Thyroid gland (tissue), 4 donors: ENCODE measurements at regions not wholly inside any gene's neighbourhood (a gene's known extent, or its start where the extent isn't known, plus 50 kb on each side); places are given as distances from the start of the nearest gene placed in this dataset.
"Not testable (repeated sequence)": the region's sequence is repeated elsewhere in the genome, so short reads cannot be mapped to it uniquely, and the experiment has no call there.

ENCODE experiments used
- DNase-seq, 2 donors: peaks; one replicate each; pipeline ENCODE4 v3.0.0-alpha.2; 2019
- H3K27ac ChIP-seq, 3 donors: fragments of 200-600 bp; sonication (generic); 1 replicate in 2 of 3; 2 replicates in 1 of 3; pipeline ENCODE4 v1.5.1; 2016 to 2019; ENCODE audit warnings: mild to moderate bottlenecking in 1 of 3, moderate library complexity in 1 of 3
- H3K27me3 ChIP-seq: fragments of 200-600 bp; sonication (generic); one replicate; pipeline ENCODE4 v1.5.1; 2019
- H3K36me3 ChIP-seq, 2 donors: fragments of 200-600 bp; sonication (generic); one replicate each; pipeline ENCODE4 v1.5.1; 2016 to 2019
- H3K4me1 ChIP-seq, 2 donors: fragments of 200-600 bp; sonication (generic); one replicate each; pipeline ENCODE4 v1.5.1; 2017 to 2019
- H3K4me3 ChIP-seq, 3 donors: fragments of 200-600 bp; sonication (generic); replicated peaks in 1 of 3; 1 replicate in 2 of 3; 2 replicates in 1 of 3; pipeline ENCODE4 v1.5.1; 2016; ENCODE audit warnings: mild to moderate bottlenecking in 1 of 3
- H3K9me3 ChIP-seq: fragments of 200-600 bp; sonication (generic); one replicate; pipeline ENCODE4 v1.5.1; 2017
- POLR2A ChIP-seq, 2 donors: fragments of 450-650 bp; IDR thresholded peaks; one replicate each; pipeline ENCODE4 v1.6.1; 2017; ENCODE audit warnings: antibody characterized with exemption in 2 of 2, mild to moderate bottlenecking in 2 of 2, moderate library complexity in 1 of 2
- WGBS, 2 donors: methylation state at CpG; one replicate each; pipeline ENCODE4 v1.1.5; 2017; 5-methylcytosine and 5-hydroxymethylcytosine counted together
- intact Hi-C: fragments of 100-400 bp; cut with DNase I; formaldehyde crosslinking; loops from one replicate; pipeline ENCODE4 v1.15.1; 2023
- TF ChIP-seq, protein P1 (sequence below), 6 experiments: fragments of 200-600 bp in 3 of 6; fragments of 450-650 bp in 3 of 6; sonication (generic) in 3 of 6; IDR thresholded peaks; one replicate each; pipeline ENCODE4 v1.5.1; 2016 to 2019; ENCODE audit warnings: antibody characterized with exemption in 6 of 6, mild to moderate bottlenecking in 2 of 6, inconsistent platforms in 1 of 6, moderate library complexity in 1 of 6

DNA sequence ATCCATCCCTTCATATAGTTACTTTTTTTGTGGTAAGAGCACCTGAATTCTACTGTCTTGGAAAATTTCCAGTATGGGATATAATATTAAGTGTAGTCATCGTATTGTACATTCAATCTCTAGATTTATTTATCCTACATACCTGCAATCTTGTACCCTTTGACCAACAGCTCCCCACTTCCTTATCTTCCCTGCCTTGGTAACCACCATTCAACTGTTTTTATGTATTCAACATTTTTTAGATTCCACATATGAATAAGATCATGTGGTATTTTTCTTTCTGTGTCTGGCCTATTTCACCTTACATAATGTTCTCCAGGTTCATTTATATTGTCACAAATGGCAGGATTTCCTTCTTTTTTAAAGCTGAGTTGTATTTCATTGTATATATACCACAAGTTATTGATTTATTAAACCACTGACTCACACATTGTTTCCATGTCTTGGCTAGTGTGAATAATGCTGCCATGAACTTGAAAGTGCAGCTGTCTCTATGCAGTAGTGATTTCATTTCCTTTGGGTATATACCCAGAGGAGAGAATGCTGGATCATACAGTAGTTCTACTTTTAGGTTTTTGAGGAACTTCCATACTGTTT, 572.5 kb downstream of the MAGEB5 start:
- no peak for DNase-seq
- Histone ChIP-seq H3K27me3 (no peaks in the 10 kb centered on the region), H3K4me1 (no peaks in the 10 kb centered on the region), H3K4me3 (no peak overlapping the region), H3K9me3 (no peaks in the 10 kb centered on the region), H3K36me3 (no peaks in the 10 kb centered on the region), H3K27ac (no peak overlapping the region)
- intact Hi-C loops = no loop called here
- TF ChIP-seq, protein P1, sequence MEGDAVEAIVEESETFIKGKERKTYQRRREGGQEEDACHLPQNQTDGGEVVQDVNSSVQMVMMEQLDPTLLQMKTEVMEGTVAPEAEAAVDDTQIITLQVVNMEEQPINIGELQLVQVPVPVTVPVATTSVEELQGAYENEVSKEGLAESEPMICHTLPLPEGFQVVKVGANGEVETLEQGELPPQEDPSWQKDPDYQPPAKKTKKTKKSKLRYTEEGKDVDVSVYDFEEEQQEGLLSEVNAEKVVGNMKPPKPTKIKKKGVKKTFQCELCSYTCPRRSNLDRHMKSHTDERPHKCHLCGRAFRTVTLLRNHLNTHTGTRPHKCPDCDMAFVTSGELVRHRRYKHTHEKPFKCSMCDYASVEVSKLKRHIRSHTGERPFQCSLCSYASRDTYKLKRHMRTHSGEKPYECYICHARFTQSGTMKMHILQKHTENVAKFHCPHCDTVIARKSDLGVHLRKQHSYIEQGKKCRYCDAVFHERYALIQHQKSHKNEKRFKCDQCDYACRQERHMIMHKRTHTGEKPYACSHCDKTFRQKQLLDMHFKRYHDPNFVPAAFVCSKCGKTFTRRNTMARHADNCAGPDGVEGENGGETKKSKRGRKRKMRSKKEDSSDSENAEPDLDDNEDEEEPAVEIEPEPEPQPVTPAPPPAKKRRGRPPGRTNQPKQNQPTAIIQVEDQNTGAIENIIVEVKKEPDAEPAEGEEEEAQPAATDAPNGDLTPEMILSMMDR (IDR thresholded peaks at IDR 0.05) = no peak
- no peak for TF ChIP-seq POLR2A (IDR thresholded peaks at IDR 0.05)
- WGBS, 2 donors = 83 to 94% methylated on average over 1 of the region's 1 CpG

DNA sequence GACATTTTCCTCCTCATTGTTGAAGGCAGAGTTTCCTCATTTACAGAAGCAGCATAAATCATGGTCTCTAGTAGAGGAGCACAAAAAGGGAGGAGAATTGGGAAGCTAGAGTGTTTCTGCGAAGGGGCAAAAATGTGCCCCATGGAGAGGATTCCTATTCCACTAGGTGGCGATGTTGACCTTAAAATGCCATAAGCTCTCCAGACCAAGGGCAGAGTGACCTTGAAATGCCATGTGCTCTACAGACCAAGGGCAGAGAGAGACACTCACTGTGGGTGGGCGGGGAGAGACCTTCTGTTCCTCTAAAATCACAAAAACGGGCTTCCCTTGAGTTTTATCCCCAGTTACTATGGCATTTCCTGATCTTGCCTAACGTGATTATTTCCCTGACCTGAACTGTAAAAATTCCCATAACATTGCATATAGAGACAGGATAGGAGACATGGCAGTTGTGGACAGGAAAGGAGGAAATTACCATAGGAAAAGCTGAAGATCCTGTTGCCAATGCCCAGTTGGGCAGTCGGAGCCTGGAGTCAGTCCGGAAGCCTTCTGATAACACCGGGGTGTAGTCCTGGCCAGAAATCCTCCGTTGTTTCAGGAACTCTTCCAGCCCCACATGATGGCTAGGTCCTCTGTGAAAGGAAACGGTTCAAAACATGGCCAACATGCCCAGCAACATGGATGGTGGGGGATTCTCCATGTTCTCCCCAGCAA, 567.7 kb downstream of the MAGEB5 start:
- Histone ChIP-seq H3K36me3 (no peaks in the 10 kb centered on the region), H3K27ac (no peak overlapping the region), H3K4me3 (no peak overlapping the region), H3K27me3 (no peaks in the 10 kb centered on the region), H3K9me3 (no peaks in the 10 kb centered on the region), H3K4me1 (no peaks in the 10 kb centered on the region)
- 48 to 69% methylated on average over 5 of the region's 10 CpGs for WGBS, 2 donors
- DNase-seq = peak in 1 of 2 donors; percentile 1
- intact Hi-C loops = no loop called here
- TF ChIP-seq POLR2A (IDR thresholded peaks at IDR 0.05) = no peak
- TF ChIP-seq, protein P1 (IDR thresholded peaks at IDR 0.05) = no peak

DNA sequence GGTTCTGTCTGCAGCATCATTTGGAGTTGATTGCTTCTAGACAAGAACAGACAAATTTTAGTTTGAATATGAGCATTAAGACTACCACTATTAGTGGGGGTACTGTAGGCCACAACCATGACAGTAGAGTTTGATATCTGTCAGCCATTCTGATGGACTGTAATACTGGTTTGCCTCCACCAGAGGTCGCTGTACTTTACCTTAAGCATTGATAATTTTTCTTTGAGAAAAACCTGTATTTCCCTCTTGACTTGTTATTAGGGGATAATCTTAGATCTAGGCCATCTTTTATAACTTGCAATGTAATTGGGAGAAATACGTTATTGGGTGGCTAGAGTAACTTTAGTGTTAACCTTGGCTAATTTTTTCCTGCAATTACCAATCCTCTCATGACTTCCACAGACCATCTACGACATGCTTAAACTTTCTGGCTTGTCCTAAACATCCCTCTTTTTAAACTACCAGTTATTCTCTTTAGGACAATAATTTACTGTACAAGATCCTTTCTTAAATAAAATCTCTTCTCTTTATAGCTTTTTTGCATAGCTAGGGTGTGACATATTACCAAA, 562.4 kb downstream of the MAGEB5 start:
- Histone ChIP-seq H3K4me3 (no peak overlapping the region), H3K27me3 (no peaks in the 10 kb centered on the region), H3K9me3 (no peaks in the 10 kb centered on the region), H3K36me3 (no peaks in the 10 kb centered on the region), H3K27ac (no peak overlapping the region), H3K4me1 (no peaks in the 10 kb centered on the region)
- 77 to 89% methylated on average over 3 of the region's 3 CpGs for WGBS, 2 donors
- TF ChIP-seq, protein P1 (IDR thresholded peaks at IDR 0.05) = no peak
- no peak for TF ChIP-seq POLR2A (IDR thresholded peaks at IDR 0.05)
- intact Hi-C loops = no loop called here
- DNase-seq = no peak

DNA sequence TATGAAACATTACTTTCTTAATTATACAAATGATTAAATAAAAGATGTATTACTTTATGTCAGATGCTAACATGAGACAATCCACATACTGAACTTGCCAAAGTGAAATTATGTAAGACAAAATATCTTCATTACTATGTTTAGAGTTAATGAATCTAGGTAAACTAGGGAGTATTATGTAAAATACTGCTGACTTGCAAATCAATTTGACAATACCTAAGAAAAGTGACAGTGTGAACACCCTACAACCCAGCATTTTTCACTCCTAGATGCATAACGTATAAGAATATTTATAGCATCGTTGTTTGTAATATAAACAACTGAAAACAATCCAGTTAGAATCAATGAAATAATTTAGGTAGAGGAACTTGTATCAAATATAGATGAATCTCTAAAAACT, 546.3 kb downstream of the MAGEB5 start:
- H3K36me3 ChIP-seq = no peaks in the 10 kb centered on the region
- H3K4me3 ChIP-seq = no peak overlapping the region
- intact Hi-C loops = no loop called here
- no peaks in the 10 kb centered on the region for H3K27me3 ChIP-seq
- TF ChIP-seq, protein P1 (IDR thresholded peaks at IDR 0.05) = no peak
- no peak for TF ChIP-seq POLR2A (IDR thresholded peaks at IDR 0.05)
- no peaks in the 10 kb centered on the region for H3K9me3 ChIP-seq
- no peak for DNase-seq
- no peak overlapping the region for H3K27ac ChIP-seq
- no peaks in the 10 kb centered on the region for H3K4me1 ChIP-seq
- 86 to 87% methylated on average over 2 of the region's 2 CpGs for WGBS, 2 donors

DNA sequence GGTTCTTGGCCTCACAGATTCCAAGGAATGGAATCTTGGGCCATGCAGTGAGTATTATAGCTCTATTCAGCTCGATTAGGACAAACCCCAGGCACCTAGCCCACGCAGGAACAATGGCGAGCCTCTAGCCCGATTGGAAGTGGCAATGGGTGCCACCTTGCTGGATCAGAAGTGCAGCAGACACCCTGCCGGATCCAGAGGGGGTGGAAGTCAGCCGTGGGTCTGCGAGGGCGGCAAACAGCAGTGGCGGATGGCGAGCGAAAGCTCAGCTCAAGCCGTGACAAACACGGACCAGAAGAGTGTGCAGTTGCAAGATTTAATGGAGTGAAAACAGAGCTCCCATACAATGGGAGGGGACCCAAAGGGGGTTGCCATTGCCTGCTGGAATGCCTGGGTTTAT, 539.8 kb downstream of the MAGEB5 start:
- H3K9me3 ChIP-seq, H3K4me1 ChIP-seq, H3K36me3 ChIP-seq, intact Hi-C loops, H3K4me3 ChIP-seq, H3K27me3 ChIP-seq, H3K27ac ChIP-seq, DNase-seq: not testable (repeated sequence)
- 86% methylated on average over 13 of the region's 13 CpGs; no CpG with 5 or more reads in 1 of the 2 donors for WGBS, 2 donors
